Esophagus squamous epithelium (tissue), 4 donors: ENCODE measurements at regions not wholly inside any gene's neighbourhood (a gene's known extent, or its start where the extent isn't known, plus 50 kb on each side); places are given as distances from the start of the nearest gene placed in this dataset.

Experiments
- POLR2A ChIP-seq, 4 donors: fragments of 450-650 bp; IDR thresholded peaks; one replicate each; pipeline ENCODE4 v1.6.1; 2017; ENCODE audit warnings: antibody characterized with exemption in 4 of 4, mild to moderate bottlenecking in 4 of 4, moderate library complexity in 3 of 4
- TF ChIP-seq, protein P1 (sequence below), 6 experiments: fragments of 450-650 bp in 4 of 6; fragments of 200-600 bp in 2 of 6; sonication (generic) in 2 of 6; IDR thresholded peaks; one replicate each; pipeline ENCODE4 v1.5.1; 2016 to 2019; ENCODE audit warnings: antibody characterized with exemption in 6 of 6, mild to moderate bottlenecking in 4 of 6, moderate library complexity in 4 of 6

DNA sequence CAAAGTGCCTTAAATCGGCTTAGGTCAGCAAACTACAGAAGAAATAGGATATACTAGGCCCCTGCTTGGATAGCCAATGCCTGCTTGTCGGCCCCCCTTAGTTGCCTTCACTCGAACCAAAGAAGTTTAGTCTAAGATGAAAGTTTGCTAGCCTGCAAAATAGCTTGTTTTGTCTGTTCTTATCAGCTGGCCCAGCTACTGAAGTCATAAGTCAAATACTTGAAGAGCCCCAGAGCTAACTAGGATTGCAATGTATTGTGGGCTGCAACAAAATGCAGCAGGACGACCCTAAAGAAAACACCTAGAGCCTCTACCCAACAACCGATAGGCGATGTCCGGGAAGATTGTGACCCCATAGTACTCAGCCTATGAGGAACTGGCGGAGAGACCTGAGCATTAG lies 183.5 kb upstream of the HS6ST1 start:
- TF ChIP-seq POLR2A (IDR thresholded peaks at IDR 0.05), result no peak
- TF ChIP-seq, protein P1, sequence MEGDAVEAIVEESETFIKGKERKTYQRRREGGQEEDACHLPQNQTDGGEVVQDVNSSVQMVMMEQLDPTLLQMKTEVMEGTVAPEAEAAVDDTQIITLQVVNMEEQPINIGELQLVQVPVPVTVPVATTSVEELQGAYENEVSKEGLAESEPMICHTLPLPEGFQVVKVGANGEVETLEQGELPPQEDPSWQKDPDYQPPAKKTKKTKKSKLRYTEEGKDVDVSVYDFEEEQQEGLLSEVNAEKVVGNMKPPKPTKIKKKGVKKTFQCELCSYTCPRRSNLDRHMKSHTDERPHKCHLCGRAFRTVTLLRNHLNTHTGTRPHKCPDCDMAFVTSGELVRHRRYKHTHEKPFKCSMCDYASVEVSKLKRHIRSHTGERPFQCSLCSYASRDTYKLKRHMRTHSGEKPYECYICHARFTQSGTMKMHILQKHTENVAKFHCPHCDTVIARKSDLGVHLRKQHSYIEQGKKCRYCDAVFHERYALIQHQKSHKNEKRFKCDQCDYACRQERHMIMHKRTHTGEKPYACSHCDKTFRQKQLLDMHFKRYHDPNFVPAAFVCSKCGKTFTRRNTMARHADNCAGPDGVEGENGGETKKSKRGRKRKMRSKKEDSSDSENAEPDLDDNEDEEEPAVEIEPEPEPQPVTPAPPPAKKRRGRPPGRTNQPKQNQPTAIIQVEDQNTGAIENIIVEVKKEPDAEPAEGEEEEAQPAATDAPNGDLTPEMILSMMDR (IDR thresholded peaks at IDR 0.05), result no peak
